NB4 (cell line): ENCODE measurements at regions not wholly inside any gene's neighbourhood (a gene's known extent, or its start where the extent isn't known, plus 50 kb on each side); places are given as distances from the start of the nearest gene placed in this dataset.

Source experiments
- DNase-seq: peaks from one replicate; pipeline ENCODE4 v3.0.0; 2010; ENCODE audit warnings: low read depth
- H3K4me3 ChIP-seq: one replicate; pipeline ENCODE4 v1.5.1; 2011; ENCODE audit warnings: mild to moderate bottlenecking, low read depth, low read length, moderate library complexity
- MYC ChIP-seq: IDR thresholded peaks from 2 replicates; pipeline ENCODE4 v1.6.1; 2011; ENCODE audit warnings: low read depth, low read length
- POLR2A ChIP-seq: IDR thresholded peaks from 2 replicates; pipeline ENCODE4 v1.6.1; 2011; ENCODE audit warnings: mild to moderate bottlenecking; ENCODE audit not compliant: insufficient read length; ENCODE audit errors: extremely low read depth
- TF ChIP-seq, protein P1 (sequence below): IDR thresholded peaks from one replicate; pipeline ENCODE4 v1.5.1; 2012; ENCODE audit warnings: low read depth, low read length
- TF ChIP-seq, protein P2 (sequence below): IDR thresholded peaks from 2 replicates; pipeline ENCODE4 v1.6.1; 2011; ENCODE audit warnings: low read depth, low read length

DNA sequence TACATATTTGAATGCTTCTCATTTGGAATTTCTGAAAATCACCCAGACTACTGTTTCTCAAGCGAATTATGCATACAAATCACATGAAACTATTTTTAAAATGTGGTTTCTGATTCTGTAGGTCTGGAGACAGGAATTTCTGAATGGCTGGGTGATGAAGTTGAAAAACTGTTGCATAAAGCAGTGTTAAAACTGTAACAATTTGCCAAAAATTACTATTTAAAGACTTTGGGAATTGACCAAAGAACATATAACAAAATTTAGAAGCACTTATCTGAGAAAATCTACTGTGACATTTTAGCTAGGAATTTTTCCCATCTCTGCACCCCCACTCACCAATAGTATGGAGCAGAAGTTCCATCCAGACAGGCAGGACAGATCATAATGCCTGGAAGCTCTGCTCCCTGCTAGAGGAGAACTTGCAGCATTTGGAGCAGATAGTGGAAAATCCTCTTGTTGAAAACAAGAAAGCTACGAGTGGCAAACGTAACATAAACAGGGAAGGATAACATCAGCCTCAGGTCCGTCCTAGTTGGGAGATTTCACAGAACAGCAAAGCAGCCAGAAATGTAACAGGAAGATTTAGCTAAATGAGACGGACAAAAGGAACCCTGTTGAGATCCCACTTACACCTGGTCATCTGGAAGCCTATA lies 132.3 kb upstream of the MCTP2 start:
- no peak for TF ChIP-seq MYC
- TF ChIP-seq, protein P1, sequence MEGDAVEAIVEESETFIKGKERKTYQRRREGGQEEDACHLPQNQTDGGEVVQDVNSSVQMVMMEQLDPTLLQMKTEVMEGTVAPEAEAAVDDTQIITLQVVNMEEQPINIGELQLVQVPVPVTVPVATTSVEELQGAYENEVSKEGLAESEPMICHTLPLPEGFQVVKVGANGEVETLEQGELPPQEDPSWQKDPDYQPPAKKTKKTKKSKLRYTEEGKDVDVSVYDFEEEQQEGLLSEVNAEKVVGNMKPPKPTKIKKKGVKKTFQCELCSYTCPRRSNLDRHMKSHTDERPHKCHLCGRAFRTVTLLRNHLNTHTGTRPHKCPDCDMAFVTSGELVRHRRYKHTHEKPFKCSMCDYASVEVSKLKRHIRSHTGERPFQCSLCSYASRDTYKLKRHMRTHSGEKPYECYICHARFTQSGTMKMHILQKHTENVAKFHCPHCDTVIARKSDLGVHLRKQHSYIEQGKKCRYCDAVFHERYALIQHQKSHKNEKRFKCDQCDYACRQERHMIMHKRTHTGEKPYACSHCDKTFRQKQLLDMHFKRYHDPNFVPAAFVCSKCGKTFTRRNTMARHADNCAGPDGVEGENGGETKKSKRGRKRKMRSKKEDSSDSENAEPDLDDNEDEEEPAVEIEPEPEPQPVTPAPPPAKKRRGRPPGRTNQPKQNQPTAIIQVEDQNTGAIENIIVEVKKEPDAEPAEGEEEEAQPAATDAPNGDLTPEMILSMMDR: no peak
- TF ChIP-seq POLR2A: no peak
- TF ChIP-seq, protein P2, sequence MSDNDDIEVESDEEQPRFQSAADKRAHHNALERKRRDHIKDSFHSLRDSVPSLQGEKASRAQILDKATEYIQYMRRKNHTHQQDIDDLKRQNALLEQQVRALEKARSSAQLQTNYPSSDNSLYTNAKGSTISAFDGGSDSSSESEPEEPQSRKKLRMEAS: no peak
- DNase-seq: no peak
- no peak overlapping the region for H3K4me3 ChIP-seq

- TF ChIP-seq, protein P1: no peak
- TF ChIP-seq POLR2A: no peak
- DNase-seq: no peak
Observed at GRCh38 chr15:94097552-94097951, 133.8 kb upstream of the MCTP2 start.

DNA sequence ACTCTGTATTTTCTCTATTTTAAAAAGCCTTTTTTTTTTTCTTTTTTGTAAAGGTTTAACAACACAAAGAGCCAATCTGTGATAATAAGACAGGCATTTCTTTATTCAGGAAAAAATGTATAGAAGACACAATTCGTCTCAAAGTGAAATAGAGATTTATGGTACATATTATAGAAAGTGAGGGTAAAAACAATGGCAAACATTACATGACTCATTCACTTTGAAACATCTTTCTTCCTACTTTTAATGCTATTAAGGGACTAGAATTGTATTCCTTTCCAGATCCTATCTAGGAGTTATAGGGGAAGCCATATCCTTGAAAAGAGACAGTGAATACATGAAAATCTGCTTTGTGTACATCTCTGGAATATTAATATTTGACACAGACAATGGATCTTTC lies 137.1 kb upstream of the MCTP2 start:
- no peak for DNase-seq
- TF ChIP-seq POLR2A (no peak), MYC (no peak)
- TF ChIP-seq, protein P2: no peak
- H3K4me3 ChIP-seq: no peak overlapping the region

More at GRCh38 chr15:94097552-94097951, 133.8 kb upstream of the MCTP2 start:
- no peak overlapping the region for H3K4me3 ChIP-seq

GRCh38 chr15:94086341-94086740 lies 145.0 kb upstream of the MCTP2 start:
- no peak for DNase-seq
- no peak overlapping the region for H3K4me3 ChIP-seq

DNA sequence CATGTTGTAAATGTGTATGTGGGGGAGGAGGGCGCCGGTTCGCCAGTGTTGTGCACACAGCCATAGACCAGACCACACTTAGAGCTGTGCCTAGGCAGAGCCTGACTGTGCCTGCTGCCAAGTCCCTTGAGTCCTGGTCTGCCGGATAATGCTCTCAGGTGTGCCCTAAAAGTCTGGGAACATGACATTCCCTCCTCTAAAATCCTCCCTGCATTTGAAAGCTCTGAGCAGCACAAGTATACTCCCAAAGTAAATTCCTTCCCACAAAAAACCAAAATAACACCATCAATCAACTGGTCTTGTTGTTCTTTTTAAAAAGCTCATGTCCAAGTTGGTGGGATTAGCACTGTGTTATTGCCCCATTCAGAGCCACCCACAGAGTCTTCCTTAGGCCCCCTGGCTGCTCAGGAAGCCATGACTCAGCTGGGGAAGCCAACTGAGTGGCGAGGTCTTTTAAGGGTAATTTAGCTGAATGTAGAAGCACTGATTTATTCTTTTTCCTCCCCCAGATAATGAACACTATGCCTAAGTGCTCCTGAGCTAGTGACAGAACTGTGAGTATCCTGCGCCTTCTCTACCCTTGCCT lies 147.8 kb upstream of the MCTP2 start:
- TF ChIP-seq POLR2A: no peak
- TF ChIP-seq, protein P1: no peak
- TF ChIP-seq MYC: no peak
- no peak overlapping the region for H3K4me3 ChIP-seq
- peak; percentile 27 for DNase-seq

More at GRCh38 chr15:94086341-94086740, 145.0 kb upstream of the MCTP2 start:
- TF ChIP-seq MYC (no peak), POLR2A (no peak)
- TF ChIP-seq, protein P1: no peak
- TF ChIP-seq, protein P2: no peak

- no peak for DNase-seq
- TF ChIP-seq, protein P1: no peak
- TF ChIP-seq MYC (no peak), POLR2A (no peak)
- TF ChIP-seq, protein P2: no peak
- no peak overlapping the region for H3K4me3 ChIP-seq
Observed at GRCh38 chr15:94081829-94082228, 149.5 kb upstream of the MCTP2 start.
